ENCODE measurements at regions not wholly inside any gene's neighbourhood (a gene's known extent, or its start where the extent isn't known, plus 50 kb on each side); places are given as distances from the start of the nearest gene placed in this dataset.

GRCh38 chr15:66643033-66643432, 59.0 kb upstream of the SMAD6 start:
- TF ChIP-seq CTCF (IDR thresholded peaks at IDR 0.05; ENCODE audit: insufficient read depth, low read length, poor library complexity, severe bottlenecking) = no peak
- TF ChIP-seq EZH2phosphoT487 (conservative IDR thresholded peaks at IDR 0.05; ENCODE audit: low read length) = no peak
- Histone ChIP-seq H3K27me3 (ENCODE audit: low read length) (no peaks in the 10 kb centered on the region), H3K27ac (ENCODE audit: low read depth, low read length) (no peak overlapping the region)

GRCh38 chr15:66644000-66644787, 57.8 kb upstream of the SMAD6 start:
- H3K27me3 ChIP-seq (ENCODE audit: low read length) = no peaks in the 10 kb centered on the region
- H2AFZ ChIP-seq (ENCODE audit: low read depth, low read length, severe bottlenecking) = no peak overlapping the region
- H4K20me1 ChIP-seq (ENCODE audit: low read depth, low read length) = no peaks in the 10 kb centered on the region
- no peaks in the 10 kb centered on the region for H3F3A ChIP-seq (ENCODE audit: insufficient read depth)
- H3K4me3 ChIP-seq (ENCODE audit: insufficient read depth, low read length, poor library complexity, severe bottlenecking) = no peak overlapping the region
- H3K27ac ChIP-seq (ENCODE audit: low read depth, low read length) = no peak overlapping the region
- no peak for TF ChIP-seq EZH2phosphoT487 (conservative IDR thresholded peaks at IDR 0.05; ENCODE audit: low read length)
- TF ChIP-seq CTCF (IDR thresholded peaks at IDR 0.05; ENCODE audit: insufficient read depth, low read length, poor library complexity, severe bottlenecking) = no peak
- no peak overlapping the region for H3K9ac ChIP-seq (ENCODE audit: low read length)
- no peaks in the 10 kb centered on the region for H3K9me3 ChIP-seq (ENCODE audit: insufficient read depth, low read length)
- H3K9me2 ChIP-seq (replicated peaks; ENCODE audit: insufficient read depth, low read length) = no peaks in the 10 kb centered on the region
- no peaks in the 10 kb centered on the region for H3K79me2 ChIP-seq (ENCODE audit: insufficient read depth, low read length)
- H3K36me3 ChIP-seq (ENCODE audit: low read length) = no peaks in the 10 kb centered on the region
- H3K4me2 ChIP-seq (ENCODE audit: low read depth, low read length, poor library complexity, severe bottlenecking) = no peak overlapping the region

More at GRCh38 chr15:66643033-66643432, 59.0 kb upstream of the SMAD6 start:
- Histone ChIP-seq H2AFZ (ENCODE audit: low read depth, low read length, severe bottlenecking) (no peak overlapping the region), H3K9me3 (ENCODE audit: insufficient read depth, low read length) (no peaks in the 10 kb centered on the region), H4K20me1 (ENCODE audit: low read depth, low read length) (no peaks in the 10 kb centered on the region), H3K36me3 (ENCODE audit: low read length) (no peaks in the 10 kb centered on the region), H3K9me2 (replicated peaks; ENCODE audit: insufficient read depth, low read length) (no peaks in the 10 kb centered on the region), H3K79me2 (ENCODE audit: insufficient read depth, low read length) (no peaks in the 10 kb centered on the region), H3K4me2 (ENCODE audit: low read depth, low read length, poor library complexity, severe bottlenecking) (no peak overlapping the region), H3F3A (ENCODE audit: insufficient read depth) (no peaks in the 10 kb centered on the region), H3K9ac (ENCODE audit: low read length) (no peak overlapping the region), H3K4me3 (ENCODE audit: insufficient read depth, low read length, poor library complexity, severe bottlenecking) (no peak overlapping the region)

- Histone ChIP-seq H4K20me1 (ENCODE audit: low read depth, low read length) (no peaks in the 10 kb centered on the region), H3F3A (ENCODE audit: insufficient read depth) (no peaks in the 10 kb centered on the region), H2AFZ (ENCODE audit: low read depth, low read length, severe bottlenecking) (no peak overlapping the region), H3K27ac (ENCODE audit: low read depth, low read length) (no peak overlapping the region), H3K79me2 (ENCODE audit: insufficient read depth, low read length) (no peaks in the 10 kb centered on the region), H3K9ac (ENCODE audit: low read length) (no peak overlapping the region), H3K9me2 (replicated peaks; ENCODE audit: insufficient read depth, low read length) (no peaks in the 10 kb centered on the region), H3K4me2 (ENCODE audit: low read depth, low read length, poor library complexity, severe bottlenecking) (no peak overlapping the region), H3K27me3 (ENCODE audit: low read length) (no peaks in the 10 kb centered on the region), H3K4me3 (ENCODE audit: insufficient read depth, low read length, poor library complexity, severe bottlenecking) (no peak overlapping the region), H3K36me3 (ENCODE audit: low read length) (no peaks in the 10 kb centered on the region), H3K9me3 (ENCODE audit: insufficient read depth, low read length) (no peaks in the 10 kb centered on the region)
- TF ChIP-seq CTCF (IDR thresholded peaks at IDR 0.05; ENCODE audit: insufficient read depth, low read length, poor library complexity, severe bottlenecking) (no peak), EZH2phosphoT487 (conservative IDR thresholded peaks at IDR 0.05; ENCODE audit: low read length) (no peak)
These were observed 57.2 kb upstream of the SMAD6 start for GRCh38 chr15:66644869-66645268.
